ENCODE measurements at regions not wholly inside any gene's neighbourhood (a gene's known extent, or its start where the extent isn't known, plus 50 kb on each side); places are given as distances from the start of the nearest gene placed in this dataset.

- ChIA-PET CTCF (no interaction called here), POLR2A (ENCODE audit: low non-redundant PET) (no interaction called here)
- Histone ChIP-seq H3K9me3 (ENCODE audit: low read depth, low read length, poor library complexity, severe bottlenecking) (no peaks in the 10 kb centered on the region), H3K4me3 (ENCODE audit: low read depth, low read length, poor library complexity, severe bottlenecking) (no peak overlapping the region), H3K4me1 (ENCODE audit: insufficient read depth, low read length, poor library complexity, severe bottlenecking) (no peaks in the 10 kb centered on the region), H3K27ac (ENCODE audit: low read depth, low read length, poor library complexity, severe bottlenecking) (no peak overlapping the region), H3K27me3 (replicated peaks; ENCODE audit: insufficient read depth, low read depth, low read length, poor library complexity) (no peaks in the 10 kb centered on the region), H3K36me3 (ENCODE audit: insufficient read depth, low read length, poor library complexity, severe bottlenecking) (no peaks in the 10 kb centered on the region)
- BruUV-seq (replicated peaks): no TSS peak
- intact Hi-C loops (cut with micrococcal nuclease; ENCODE audit: unreplicated experiment): no loop called here
- TF ChIP-seq CTCF (conservative IDR thresholded peaks at IDR 0.05; ENCODE audit: low read depth, low read length): no peak
- TF ChIP-seq EZH2 (IDR thresholded peaks at IDR 0.05; ENCODE audit: borderline replicate concordance, low read depth, low read length, poor library complexity, severe bottlenecking): no peak
- DNase-seq (ENCODE audit: low spot score): no peak
These were observed 1071.9 kb downstream of the FLRT2 start for GRCh38 chr14:86601813-86602212.

DNA sequence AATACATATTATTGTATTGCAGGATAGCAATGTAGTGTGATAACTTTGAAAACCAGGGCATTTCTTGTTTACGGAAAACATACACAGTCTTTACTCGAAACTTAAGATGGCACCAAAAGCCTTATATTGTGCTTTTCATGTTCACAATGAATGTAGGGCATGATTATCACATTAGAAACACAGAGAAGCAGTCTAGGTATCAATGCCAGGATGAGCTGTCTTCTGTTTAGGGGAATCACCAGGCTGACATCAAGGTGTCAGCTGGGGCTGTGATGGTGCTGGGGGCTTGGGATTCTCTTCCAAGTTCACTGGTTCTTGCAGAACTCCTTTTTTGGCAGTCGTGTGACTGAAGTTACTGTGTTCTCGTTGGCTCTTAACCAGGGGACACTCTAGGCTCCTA lies 1067.3 kb downstream of the FLRT2 start:
- TF ChIP-seq CTCF (conservative IDR thresholded peaks at IDR 0.05; ENCODE audit: low read depth, low read length) (no peak), EZH2 (IDR thresholded peaks at IDR 0.05; ENCODE audit: borderline replicate concordance, low read depth, low read length, poor library complexity, severe bottlenecking) (no peak)
- no peaks in the 10 kb centered on the region for H3K4me1 ChIP-seq (ENCODE audit: insufficient read depth, low read length, poor library complexity, severe bottlenecking)
- ChIA-PET POLR2A (ENCODE audit: low non-redundant PET) (no interaction called here), CTCF (no interaction called here)
- intact Hi-C loops (cut with micrococcal nuclease; ENCODE audit: unreplicated experiment): no loop called here
- BruUV-seq (replicated peaks): no TSS peak
- H3K27ac ChIP-seq (ENCODE audit: low read depth, low read length, poor library complexity, severe bottlenecking): no peak overlapping the region
- H3K27me3 ChIP-seq (replicated peaks; ENCODE audit: insufficient read depth, low read depth, low read length, poor library complexity): no peaks in the 10 kb centered on the region
- H3K9me3 ChIP-seq (ENCODE audit: low read depth, low read length, poor library complexity, severe bottlenecking): no peaks in the 10 kb centered on the region
- no peaks in the 10 kb centered on the region for H3K36me3 ChIP-seq (ENCODE audit: insufficient read depth, low read length, poor library complexity, severe bottlenecking)
- DNase-seq (ENCODE audit: low spot score): no peak
- no peak overlapping the region for H3K4me3 ChIP-seq (ENCODE audit: low read depth, low read length, poor library complexity, severe bottlenecking)

GRCh38 chr14:86596024-86596423 lies 1066.1 kb downstream of the FLRT2 start:
- DNase-seq (ENCODE audit: low spot score): no peak
- Histone ChIP-seq H3K27me3 (replicated peaks; ENCODE audit: insufficient read depth, low read depth, low read length, poor library complexity) (no peaks in the 10 kb centered on the region), H3K27ac (ENCODE audit: low read depth, low read length, poor library complexity, severe bottlenecking) (no peak overlapping the region), H3K36me3 (ENCODE audit: insufficient read depth, low read length, poor library complexity, severe bottlenecking) (no peaks in the 10 kb centered on the region), H3K4me1 (ENCODE audit: insufficient read depth, low read length, poor library complexity, severe bottlenecking) (no peaks in the 10 kb centered on the region), H3K4me3 (ENCODE audit: low read depth, low read length, poor library complexity, severe bottlenecking) (no peak overlapping the region), H3K9me3 (ENCODE audit: low read depth, low read length, poor library complexity, severe bottlenecking) (no peaks in the 10 kb centered on the region)
- intact Hi-C loops (cut with micrococcal nuclease; ENCODE audit: unreplicated experiment): no loop called here
- TF ChIP-seq EZH2 (IDR thresholded peaks at IDR 0.05; ENCODE audit: borderline replicate concordance, low read depth, low read length, poor library complexity, severe bottlenecking): no peak
- TF ChIP-seq CTCF (conservative IDR thresholded peaks at IDR 0.05; ENCODE audit: low read depth, low read length): no peak
- CTCF ChIA-PET: interaction anchor here (0.7 kb wide), 1 partner anchor 59 kb away, joined by 6 read pairs; no protein-coding TSS in a partner anchor
- POLR2A ChIA-PET (ENCODE audit: low non-redundant PET): no interaction called here
- BruUV-seq (replicated peaks): no TSS peak
